Keratinocyte (primary cell): ENCODE measurements at regions not wholly inside any gene's neighbourhood (a gene's known extent, or its start where the extent isn't known, plus 50 kb on each side); places are given as distances from the start of the nearest gene placed in this dataset.

ENCODE experiments used
- DNase-seq: peaks from one replicate; pipeline ENCODE4 v3.0.0-alpha.2; 2011; ENCODE audit warnings: low read depth, missing footprints, low spot score
- FAIRE-seq: peaks from 2 replicates; lab custom pipeline; 2011; peaks lifted over from hg19 to GRCh38; lab: Jason Lieb, UNC
- H2AFZ ChIP-seq: 2 replicates; pipeline ENCODE4 v1.6.0; 2012; ENCODE audit warnings: low read length, control low read depth, inconsistent platforms; ENCODE audit not compliant: control insufficient read depth
- H3K27ac ChIP-seq: 2 replicates; pipeline ENCODE4 v1.5.1; 2011; ENCODE audit warnings: low read length; ENCODE audit not compliant: control insufficient read depth, insufficient read depth
- H3K27me3 ChIP-seq: 3 replicates; pipeline ENCODE4 v1.6.0; 2011; ENCODE audit warnings: low read length; ENCODE audit not compliant: control insufficient read depth, insufficient read depth; ENCODE audit errors: extremely low read depth
- H3K36me3 ChIP-seq, 2 experiments: 2 replicates in 1 of 2; 3 replicates in 1 of 2; pipeline ENCODE4 v1.5.1; 2011; ENCODE audit warnings: low read length in 2 of 2, mild to moderate bottlenecking in 1 of 2; ENCODE audit not compliant: control insufficient read depth in 2 of 2, insufficient read depth in 2 of 2; ENCODE audit errors: extremely low read depth in 1 of 2
- H3K4me1 ChIP-seq: 3 replicates; pipeline ENCODE4 v1.5.1; 2011; ENCODE audit warnings: low read length; ENCODE audit not compliant: control insufficient read depth, insufficient read depth; ENCODE audit errors: extremely low read depth
- H3K4me2 ChIP-seq: 3 replicates; pipeline ENCODE4 v1.6.0; 2011; ENCODE audit warnings: low read depth, low read length; ENCODE audit not compliant: control insufficient read depth, insufficient read depth; ENCODE audit errors: extremely low read depth
- H3K4me3 ChIP-seq, 3 experiments: fragments of 200-600 bp in 1 of 3; sonication (generic) in 1 of 3; 2 replicates in 2 of 3; 3 replicates in 1 of 3; pipeline ENCODE4 v1.5.1; 2011 to 2016; ENCODE audit warnings: low read length in 3 of 3, mild to moderate bottlenecking in 3 of 3, control low read depth in 2 of 3, inconsistent platforms in 1 of 3, low read depth in 1 of 3, mixed read lengths in 1 of 3, mixed run types in 1 of 3, moderate library complexity in 1 of 3; ENCODE audit not compliant: control insufficient read depth in 2 of 3, insufficient read depth in 2 of 3; ENCODE audit errors: extremely low read depth in 1 of 3
- H3K79me2 ChIP-seq: 2 replicates; pipeline ENCODE4 v1.6.0; 2012; ENCODE audit warnings: low read length; ENCODE audit not compliant: control insufficient read depth, insufficient read depth
- H3K9ac ChIP-seq: 3 replicates; pipeline ENCODE4 v1.6.0; 2011; ENCODE audit warnings: low read length; ENCODE audit not compliant: control insufficient read depth, insufficient read depth; ENCODE audit errors: extremely low read depth
- H3K9me1 ChIP-seq: 3 replicates; pipeline ENCODE4 v1.6.0; 2011; ENCODE audit warnings: low read length; ENCODE audit not compliant: control insufficient read depth, insufficient read depth; ENCODE audit errors: extremely low read depth
- H3K9me3 ChIP-seq: 2 replicates; pipeline ENCODE4 v1.5.1; 2012; ENCODE audit warnings: low read depth, low read length; ENCODE audit not compliant: control insufficient read depth
- H4K20me1 ChIP-seq: 3 replicates; pipeline ENCODE4 v1.6.0; 2011; ENCODE audit warnings: low read length; ENCODE audit not compliant: control insufficient read depth, insufficient read depth; ENCODE audit errors: extremely low read depth
- EZH2 ChIP-seq: IDR thresholded peaks from one replicate; pipeline ENCODE4 v1.6.1; 2012; ENCODE audit warnings: inconsistent platforms, mild to moderate bottlenecking, low read length, moderate library complexity
- dilution Hi-C: fragments of 300-500 bp; cut with MboI; formaldehyde crosslinking; loops from one replicate; pipeline ENCODE4 v1.7.0; 2020; ENCODE audit warnings: low sequenced_read_pairs; ENCODE audit not compliant: extremely low pct_ligation_motif_present
- TF ChIP-seq, protein P1 (sequence below), 3 experiments: IDR thresholded peaks in 1 of 3; conservative IDR thresholded peaks in 1 of 3; optimal IDR thresholded peaks in 1 of 3; 2 replicates in 2 of 3; 3 replicates in 1 of 3; pipeline versions ENCODE3 to v1.5.1; 2011; ENCODE audit warnings: low read length in 3 of 3, mild to moderate bottlenecking in 3 of 3, moderate library complexity in 2 of 3, control low read depth in 1 of 3, inconsistent platforms in 1 of 3; ENCODE audit not compliant: insufficient read depth in 2 of 3; ENCODE audit errors: extremely low read depth in 1 of 3

DNA sequence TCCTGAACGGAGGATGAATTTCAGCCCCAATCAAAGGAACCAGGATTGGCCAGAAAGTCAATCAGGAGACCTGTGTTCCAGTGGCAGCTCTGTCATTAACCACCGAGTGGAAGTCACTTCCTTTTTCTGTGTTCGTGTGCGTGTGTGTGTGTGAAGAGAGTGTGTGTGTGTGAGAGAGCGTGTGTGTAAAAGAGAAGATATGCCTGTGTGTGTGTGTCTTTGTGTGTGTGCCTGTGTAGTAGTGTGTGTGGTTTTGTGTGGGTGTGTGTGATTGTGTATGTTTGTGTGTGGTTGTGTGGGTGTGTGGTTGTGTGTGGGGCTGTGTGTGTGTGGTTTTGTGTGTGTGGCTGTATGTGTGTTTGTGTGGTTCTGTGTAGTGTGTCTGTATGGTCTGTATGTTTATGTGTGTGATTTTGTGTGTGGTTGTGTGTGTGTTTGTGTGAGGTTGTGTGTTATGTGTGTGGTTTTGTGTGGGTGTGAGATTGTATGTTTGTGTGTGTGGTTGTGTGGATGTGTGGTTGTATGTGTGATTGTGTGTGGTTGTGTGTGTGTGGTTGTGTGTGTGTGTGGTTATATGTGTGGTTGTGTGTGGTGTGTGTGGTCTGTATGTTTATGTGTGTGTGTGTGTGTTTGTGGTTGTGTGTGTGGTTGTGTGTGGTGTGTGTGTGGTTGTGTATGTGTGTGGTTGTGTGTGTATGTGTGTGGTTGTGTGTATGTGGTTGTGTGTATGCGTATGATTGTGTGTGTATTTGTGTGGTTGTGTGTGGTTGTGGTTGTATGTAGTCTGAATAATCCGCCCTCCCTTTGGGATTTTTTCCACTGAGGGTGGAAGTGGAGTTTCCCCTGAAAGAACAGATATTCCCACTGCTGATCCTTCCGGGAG, 314.4 kb downstream of the SHQ1 start:
- H3K4me3 ChIP-seq, result no peak overlapping the region
- no peaks in the 10 kb centered on the region for H3K79me2 ChIP-seq
- TF ChIP-seq, protein P1, sequence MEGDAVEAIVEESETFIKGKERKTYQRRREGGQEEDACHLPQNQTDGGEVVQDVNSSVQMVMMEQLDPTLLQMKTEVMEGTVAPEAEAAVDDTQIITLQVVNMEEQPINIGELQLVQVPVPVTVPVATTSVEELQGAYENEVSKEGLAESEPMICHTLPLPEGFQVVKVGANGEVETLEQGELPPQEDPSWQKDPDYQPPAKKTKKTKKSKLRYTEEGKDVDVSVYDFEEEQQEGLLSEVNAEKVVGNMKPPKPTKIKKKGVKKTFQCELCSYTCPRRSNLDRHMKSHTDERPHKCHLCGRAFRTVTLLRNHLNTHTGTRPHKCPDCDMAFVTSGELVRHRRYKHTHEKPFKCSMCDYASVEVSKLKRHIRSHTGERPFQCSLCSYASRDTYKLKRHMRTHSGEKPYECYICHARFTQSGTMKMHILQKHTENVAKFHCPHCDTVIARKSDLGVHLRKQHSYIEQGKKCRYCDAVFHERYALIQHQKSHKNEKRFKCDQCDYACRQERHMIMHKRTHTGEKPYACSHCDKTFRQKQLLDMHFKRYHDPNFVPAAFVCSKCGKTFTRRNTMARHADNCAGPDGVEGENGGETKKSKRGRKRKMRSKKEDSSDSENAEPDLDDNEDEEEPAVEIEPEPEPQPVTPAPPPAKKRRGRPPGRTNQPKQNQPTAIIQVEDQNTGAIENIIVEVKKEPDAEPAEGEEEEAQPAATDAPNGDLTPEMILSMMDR (optimal IDR thresholded peaks at IDR 0.05 in 1 of 3, IDR thresholded peaks at IDR 0.05 in 1 of 3, conservative IDR thresholded peaks at IDR 0.05 in 1 of 3; ENCODE audit: extremely low read depth in 1 of 3, insufficient read depth in 2 of 3, low read length in 3 of 3), result no peak
- TF ChIP-seq EZH2, result no peak
- DNase-seq (no peak), FAIRE-seq (no peak)
- dilution Hi-C loops, result no loop called here
- H3K27ac ChIP-seq, result no peak overlapping the region
- no peaks in the 10 kb centered on the region for H3K9me1 ChIP-seq
- no peaks in the 10 kb centered on the region for H4K20me1 ChIP-seq
- H3K9me3 ChIP-seq, result no peaks in the 10 kb centered on the region
- H3K4me2 ChIP-seq, result no peak overlapping the region
- H3K4me1 ChIP-seq, result peaks cover 5% of the 10 kb centered on the region
- no peaks in the 10 kb centered on the region for H3K36me3 ChIP-seq
- H2AFZ ChIP-seq, result no peak overlapping the region
- peaks cover 4% of the 10 kb centered on the region for H3K27me3 ChIP-seq
- H3K9ac ChIP-seq, result no peak overlapping the region

DNA sequence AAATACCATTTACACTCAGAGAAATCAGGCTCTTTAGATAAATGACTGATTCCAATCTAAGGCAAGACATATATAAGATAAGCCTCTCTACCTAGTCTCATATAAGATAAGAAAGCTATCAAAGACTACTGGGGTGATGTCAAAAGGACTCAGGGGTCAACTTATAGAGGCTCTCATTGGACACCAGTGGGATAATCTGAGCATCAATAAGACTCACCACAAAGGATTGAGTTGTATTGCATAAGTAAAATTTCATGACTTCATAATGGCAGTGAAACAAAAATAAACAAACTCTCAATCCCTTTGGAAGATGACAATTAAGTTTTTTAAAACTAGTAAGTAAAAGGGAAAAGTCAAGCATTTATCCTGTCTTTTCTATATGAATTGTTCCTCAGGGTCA, 317.8 kb downstream of the SHQ1 start:
- peaks cover 4% of the 10 kb centered on the region for H3K27me3 ChIP-seq
- H4K20me1 ChIP-seq, result no peaks in the 10 kb centered on the region
- no peaks in the 10 kb centered on the region for H3K4me1 ChIP-seq
- no peak overlapping the region for H2AFZ ChIP-seq
- H3K9ac ChIP-seq, result no peak overlapping the region
- no peaks in the 10 kb centered on the region for H3K36me3 ChIP-seq
- FAIRE-seq, result no peak
- dilution Hi-C loops, result no loop called here
- H3K4me2 ChIP-seq, result no peak overlapping the region
- no peaks in the 10 kb centered on the region for H3K9me1 ChIP-seq
- no peak overlapping the region for H3K4me3 ChIP-seq
- H3K9me3 ChIP-seq, result no peaks in the 10 kb centered on the region
- H3K79me2 ChIP-seq, result no peaks in the 10 kb centered on the region
- DNase-seq, result no peak
- no peak overlapping the region for H3K27ac ChIP-seq
- TF ChIP-seq, protein P1 (optimal IDR thresholded peaks at IDR 0.05 in 1 of 3, IDR thresholded peaks at IDR 0.05 in 1 of 3, conservative IDR thresholded peaks at IDR 0.05 in 1 of 3; ENCODE audit: extremely low read depth in 1 of 3, insufficient read depth in 2 of 3, low read length in 3 of 3), result no peak
- no peak for TF ChIP-seq EZH2
